ENCODE measurements at regions not wholly inside any gene's neighbourhood (a gene's known extent, or its start where the extent isn't known, plus 50 kb on each side); places are given as distances from the start of the nearest gene placed in this dataset.
"Not testable (repeated sequence)": the region's sequence is repeated elsewhere in the genome, so short reads cannot be mapped to it uniquely, and the experiment has no call there.

- not testable (repeated sequence) for TF ChIP-seq POLR2A (IDR thresholded peaks at IDR 0.05; ENCODE audit: low read depth, low read length); CTCF (conservative IDR thresholded peaks at IDR 0.05; ENCODE audit: low read depth, low read length); RAD21 (IDR thresholded peaks at IDR 0.05; ENCODE audit: low read length); BHLHE40 (IDR thresholded peaks at IDR 0.05; ENCODE audit: low read depth, low read length); MXI1 (IDR thresholded peaks at IDR 0.05; ENCODE audit: borderline replicate concordance, low read depth, low read length); RCOR1 (IDR thresholded peaks at IDR 0.05; ENCODE audit: insufficient replicate concordance, low read length)
Observed at GRCh38 chr9:84077816-84078215, 97.2 kb downstream of the RMI1 start.
